Thyroid gland (tissue), 4 donors: ENCODE measurements at regions not wholly inside any gene's neighbourhood (a gene's known extent, or its start where the extent isn't known, plus 50 kb on each side); places are given as distances from the start of the nearest gene placed in this dataset.

Experiments used
- DNase-seq, 2 donors: peaks; one replicate each; pipeline ENCODE4 v3.0.0-alpha.2; 2019
- H3K27ac ChIP-seq, 3 donors: fragments of 200-600 bp; sonication (generic); 1 replicate in 2 of 3; 2 replicates in 1 of 3; pipeline ENCODE4 v1.5.1; 2016 to 2019; ENCODE audit warnings: mild to moderate bottlenecking in 1 of 3, moderate library complexity in 1 of 3
- H3K27me3 ChIP-seq: fragments of 200-600 bp; sonication (generic); one replicate; pipeline ENCODE4 v1.5.1; 2019
- H3K36me3 ChIP-seq, 2 donors: fragments of 200-600 bp; sonication (generic); one replicate each; pipeline ENCODE4 v1.5.1; 2016 to 2019
- H3K4me1 ChIP-seq, 2 donors: fragments of 200-600 bp; sonication (generic); one replicate each; pipeline ENCODE4 v1.5.1; 2017 to 2019
- H3K4me3 ChIP-seq, 3 donors: fragments of 200-600 bp; sonication (generic); replicated peaks in 1 of 3; 1 replicate in 2 of 3; 2 replicates in 1 of 3; pipeline ENCODE4 v1.5.1; 2016; ENCODE audit warnings: mild to moderate bottlenecking in 1 of 3
- H3K9me3 ChIP-seq: fragments of 200-600 bp; sonication (generic); one replicate; pipeline ENCODE4 v1.5.1; 2017
- CTCF ChIP-seq, 6 experiments: fragments of 200-600 bp in 3 of 6; fragments of 450-650 bp in 3 of 6; sonication (generic) in 3 of 6; IDR thresholded peaks; one replicate each; pipeline ENCODE4 v1.5.1; 2016 to 2019; ENCODE audit warnings: antibody characterized with exemption in 6 of 6, mild to moderate bottlenecking in 2 of 6, inconsistent platforms in 1 of 6, moderate library complexity in 1 of 6
- POLR2A ChIP-seq, 2 donors: fragments of 450-650 bp; IDR thresholded peaks; one replicate each; pipeline ENCODE4 v1.6.1; 2017; ENCODE audit warnings: antibody characterized with exemption in 2 of 2, mild to moderate bottlenecking in 2 of 2, moderate library complexity in 1 of 2
- WGBS, 2 donors: methylation state at CpG; one replicate each; pipeline ENCODE4 v1.1.5; 2017; 5-methylcytosine and 5-hydroxymethylcytosine counted together
- intact Hi-C: fragments of 100-400 bp; cut with DNase I; formaldehyde crosslinking; loops from one replicate; pipeline ENCODE4 v1.15.1; 2023

- 84 to 85% methylated on average over 3 of the region's 3 CpGs for WGBS, 2 donors
- intact Hi-C loops, result loop anchor here (10.0 kb wide), 1 partner anchor 286 kb away; no protein-coding TSS in a partner anchor
- H3K36me3 ChIP-seq, result no peaks in the 10 kb centered on the region
- H3K4me3 ChIP-seq, result no peak overlapping the region
- H3K27me3 ChIP-seq, result no peaks in the 10 kb centered on the region
- no peaks in the 10 kb centered on the region for H3K9me3 ChIP-seq
- no peak for DNase-seq
- H3K27ac ChIP-seq, result no peak overlapping the region
- H3K4me1 ChIP-seq, result no peaks in the 10 kb centered on the region
- no peak for TF ChIP-seq POLR2A (IDR thresholded peaks at IDR 0.05)
- TF ChIP-seq CTCF (IDR thresholded peaks at IDR 0.05), result no peak
Observed at GRCh38 chr18:51390702-51391101, 193.2 kb upstream of the MEX3C start.

- Histone ChIP-seq H3K27me3 (no peaks in the 10 kb centered on the region), H3K36me3 (no peaks in the 10 kb centered on the region), H3K9me3 (no peaks in the 10 kb centered on the region), H3K27ac (no peak overlapping the region), H3K4me1 (no peaks in the 10 kb centered on the region), H3K4me3 (no peak overlapping the region)
- intact Hi-C loops, result loop anchor here (10.0 kb wide), 1 partner anchor 286 kb away; no protein-coding TSS in a partner anchor
- no peak for DNase-seq
- TF ChIP-seq CTCF (IDR thresholded peaks at IDR 0.05) (no peak), POLR2A (IDR thresholded peaks at IDR 0.05) (no peak)
- WGBS, 2 donors, result 67 to 73% methylated on average over 1 of the region's 1 CpG
Observed at GRCh38 chr18:51391215-51391614, 193.7 kb upstream of the MEX3C start.

GRCh38 chr18:51391731-51392130, 194.2 kb upstream of the MEX3C start:
- no peaks in the 10 kb centered on the region for H3K36me3 ChIP-seq
- intact Hi-C loops, result loop anchor here (10.0 kb wide), 1 partner anchor 287 kb away; no protein-coding TSS in a partner anchor
- H3K9me3 ChIP-seq, result no peaks in the 10 kb centered on the region
- no peak overlapping the region for H3K27ac ChIP-seq
- TF ChIP-seq POLR2A (IDR thresholded peaks at IDR 0.05) (no peak), CTCF (IDR thresholded peaks at IDR 0.05) (no peak)
- no peak overlapping the region for H3K4me3 ChIP-seq
- no peak for DNase-seq
- 82 to 84% methylated on average over 5 of the region's 5 CpGs for WGBS, 2 donors
- H3K27me3 ChIP-seq, result no peaks in the 10 kb centered on the region
- no peaks in the 10 kb centered on the region for H3K4me1 ChIP-seq

- WGBS, 2 donors, result 80 to 89% methylated on average over 4 of the region's 4 CpGs
- Histone ChIP-seq H3K27ac (no peak overlapping the region), H3K36me3 (no peaks in the 10 kb centered on the region), H3K27me3 (no peaks in the 10 kb centered on the region), H3K9me3 (no peaks in the 10 kb centered on the region), H3K4me1 (peaks cover 0 to 9% of the 10 kb centered on the region in 2 donors), H3K4me3 (no peak overlapping the region)
- intact Hi-C loops, result loop anchor here (10.0 kb wide), 1 partner anchor 293 kb away; no protein-coding TSS in a partner anchor
- no peak for DNase-seq
- TF ChIP-seq CTCF (IDR thresholded peaks at IDR 0.05) (no peak), POLR2A (IDR thresholded peaks at IDR 0.05) (no peak)
Observed at GRCh38 chr18:51397347-51397962, 200.0 kb upstream of the MEX3C start.

- no peak for DNase-seq
- Histone ChIP-seq H3K4me3 (no peak overlapping the region), H3K36me3 (no peaks in the 10 kb centered on the region), H3K9me3 (no peaks in the 10 kb centered on the region), H3K27ac (no peak overlapping the region), H3K4me1 (peaks cover 0 to 9% of the 10 kb centered on the region in 2 donors), H3K27me3 (no peaks in the 10 kb centered on the region)
- 85 to 91% methylated on average over 1 of the region's 1 CpG for WGBS, 2 donors
- TF ChIP-seq POLR2A (IDR thresholded peaks at IDR 0.05) (no peak), CTCF (IDR thresholded peaks at IDR 0.05) (no peak)
- intact Hi-C loops, result loop anchor here (10.0 kb wide), 1 partner anchor 293 kb away; no protein-coding TSS in a partner anchor
Observed at GRCh38 chr18:51398104-51398503, 200.6 kb upstream of the MEX3C start.
